HCT116 (cell line): ENCODE measurements at regions not wholly inside any gene's neighbourhood (a gene's known extent, or its start where the extent isn't known, plus 50 kb on each side); places are given as distances from the start of the nearest gene placed in this dataset.

Source experiments
- ATAC-seq: fragments of 200-7000 bp; cut with Tn5 transposase; 2 replicates; pipeline ENCODE4 v1.9.1; 2020; ENCODE audit warnings: mild to moderate bottlenecking, moderate library complexity
- BruUV-seq: library from RNA; stranded (reverse); fragments of 400-500 nt; replicated peaks from 2 replicates; lab custom pipeline; 2021; lab: Mats Ljungman, UMichigan
- CTCF ChIA-PET: fragments of 300-600 bp; sonication (Branson Sonifier 250); formaldehyde crosslinking; loops from one replicate; lab custom pipeline; 2021; ENCODE audit warnings: antibody characterized with exemption; lab: Charles Lee
- POLR2A ChIA-PET: fragments of 300-600, 350-600 bp; sonication (Branson Sonifier 250); formaldehyde crosslinking; loops from one replicate; lab custom pipeline; 2021; ENCODE audit warnings: antibody characterized with exemption; lab: Charles Lee
- RAD21 ChIA-PET, 2 experiments: fragments of 300-600 bp; sonication (Branson Sonifier 250); formaldehyde crosslinking; loops; one replicate each; lab custom pipeline; 2023; ENCODE audit warnings: low total read pairs in 2 of 2; ENCODE audit not compliant: uncharacterized antibody in 2 of 2, unreplicated experiment in 2 of 2, low non-redundant PET in 1 of 2; lab: Charles Lee
- DNase-seq: peaks from one replicate; pipeline ENCODE4 v3.0.0-alpha.2; 2010; ENCODE audit warnings: low read depth, low spot score
- H2AFZ ChIP-seq: fragments of 200-600 bp; shearing (Covaris generic), sonication (generic); 2 replicates; pipeline ENCODE4 v1.6.1; 2017; ENCODE audit warnings: low read depth, mixed run types, mixed read lengths, antibody characterized with exemption, low read length; ENCODE audit not compliant: poor library complexity, severe bottlenecking
- H3K27ac ChIP-seq: 2 replicates; pipeline ENCODE4 v1.5.1; 2012; ENCODE audit warnings: low read depth, low read length
- H3K27me3 ChIP-seq: fragments of 200-600 bp; sonication (generic); 2 replicates; pipeline ENCODE4 v1.6.1; 2016; ENCODE audit warnings: mixed run types, low read length, mixed read lengths; ENCODE audit not compliant: insufficient read depth
- H3K36me3 ChIP-seq, 2 experiments: fragments of 200-500 bp in 1 of 2; fragments of 200-600 bp in 1 of 2; sonication (Bioruptor generic) in 1 of 2; sonication (generic) in 1 of 2; 2 replicates each; pipeline versions ENCODE4 v1.5.1 to v1.6.1; 2014 to 2016; ENCODE audit warnings: low read length in 2 of 2, inconsistent platforms in 1 of 2, mixed read lengths in 1 of 2, mixed run types in 1 of 2; ENCODE audit not compliant: insufficient read depth in 2 of 2, control insufficient read depth in 1 of 2
- H3K4me1 ChIP-seq, 2 experiments: fragments of 200-600 bp in 1 of 2; sonication (generic) in 1 of 2; 2 replicates each; pipeline versions ENCODE4 v1.5.1 to v1.6.1; 2012 to 2017; ENCODE audit warnings: low read length in 2 of 2, inconsistent platforms in 1 of 2, mild to moderate bottlenecking in 1 of 2, mixed read lengths in 1 of 2, mixed run types in 1 of 2, moderate library complexity in 1 of 2; ENCODE audit not compliant: insufficient read depth in 2 of 2, control insufficient read depth in 1 of 2
- H3K4me2 ChIP-seq: fragments of 200-600 bp; sonication (generic); 2 replicates; pipeline ENCODE4 v1.6.1; 2017; ENCODE audit warnings: mixed run types, low read length, mixed read lengths
- H3K4me3 ChIP-seq, 2 experiments: fragments of 200-600 bp in 1 of 2; sonication (generic) in 1 of 2; replicated peaks in 1 of 2; 2 replicates each; pipeline ENCODE4 v1.5.1; 2011 to 2016; ENCODE audit warnings: low read length in 2 of 2, control low read depth in 1 of 2, low read depth in 1 of 2, mild to moderate bottlenecking in 1 of 2, mixed read lengths in 1 of 2, mixed run types in 1 of 2
- H3K79me2 ChIP-seq: fragments of 200-600 bp; sonication (generic); 2 replicates; pipeline ENCODE4 v1.6.1; 2017; ENCODE audit warnings: mild to moderate bottlenecking, mixed run types, low read length, moderate library complexity, mixed read lengths; ENCODE audit not compliant: insufficient read depth
- H3K9ac ChIP-seq: fragments of 200-600 bp; sonication (generic); 2 replicates; pipeline ENCODE4 v1.6.1; 2016; ENCODE audit warnings: low read length, mixed read lengths
- H3K9me2 ChIP-seq: fragments of 200-600 bp; sonication (generic), shearing (Covaris generic); 2 replicates; pipeline ENCODE4 v1.6.1; 2017; ENCODE audit warnings: mixed run types, mild to moderate bottlenecking, moderate library complexity; ENCODE audit not compliant: insufficient read depth
- H3K9me3 ChIP-seq, 2 experiments: fragments of 200-500 bp in 1 of 2; fragments of 200-600 bp in 1 of 2; sonication (Bioruptor generic) in 1 of 2; sonication (generic) in 1 of 2; 2 replicates each; pipeline ENCODE4 v1.6.1; 2014 to 2017; ENCODE audit warnings: low read length in 2 of 2, mixed read lengths in 2 of 2, inconsistent platforms in 1 of 2, low read depth in 1 of 2, mild to moderate bottlenecking in 1 of 2, mixed run types in 1 of 2, moderate library complexity in 1 of 2; ENCODE audit not compliant: control insufficient read depth in 1 of 2, insufficient read depth in 1 of 2
- H4K20me1 ChIP-seq: fragments of 200-600 bp; sonication (generic), shearing (Covaris generic); 2 replicates; pipeline ENCODE4 v1.6.1; 2017; ENCODE audit warnings: mixed run types, mild to moderate bottlenecking, moderate library complexity; ENCODE audit not compliant: insufficient read depth
- CBX3 ChIP-seq: IDR thresholded peaks from 2 replicates; pipeline ENCODE4 v1.6.1; 2012; ENCODE audit warnings: low read depth
- EGR1 ChIP-seq: IDR thresholded peaks from 2 replicates; pipeline ENCODE4 v1.6.1; 2012; ENCODE audit warnings: low read depth
- ELF1 ChIP-seq: IDR thresholded peaks from 2 replicates; pipeline ENCODE4 v1.6.1; 2012; ENCODE audit warnings: low read depth, borderline replicate concordance
- EZH2 ChIP-seq: fragments of 200-600 bp; sonication (generic); IDR thresholded peaks from 2 replicates; pipeline ENCODE4 v1.6.1; 2017; ENCODE audit warnings: antibody characterized with exemption, mixed run types
- EZH2phosphoT487 ChIP-seq: fragments of 200-600 bp; IDR thresholded peaks from 2 replicates; pipeline ENCODE4 v1.6.1; 2018; ENCODE audit warnings: antibody characterized with exemption, borderline replicate concordance
- FOSL1 ChIP-seq: IDR thresholded peaks from 2 replicates; pipeline ENCODE4 v1.6.1; 2012; ENCODE audit warnings: low read depth
- JUND ChIP-seq: IDR thresholded peaks from 2 replicates; pipeline ENCODE4 v1.6.1; 2012
- POLR2A ChIP-seq: IDR thresholded peaks from 2 replicates; pipeline ENCODE4 v1.7.0; 2011; ENCODE audit warnings: borderline replicate concordance; ENCODE audit not compliant: insufficient read depth, insufficient read length; ENCODE audit errors: extremely low read depth
- RAD21 ChIP-seq: IDR thresholded peaks from 2 replicates; pipeline ENCODE4 v1.6.1; 2012; ENCODE audit warnings: low read depth, mild to moderate bottlenecking
- SIN3A ChIP-seq: IDR thresholded peaks from 2 replicates; pipeline ENCODE4 v1.6.1; 2012; ENCODE audit warnings: low read depth
- SP1 ChIP-seq: IDR thresholded peaks from 2 replicates; pipeline ENCODE4 v1.6.1; 2012; ENCODE audit warnings: low read depth
- SRF ChIP-seq: IDR thresholded peaks from 2 replicates; pipeline ENCODE4 v1.6.1; 2012; ENCODE audit warnings: low read depth
- YY1 ChIP-seq: IDR thresholded peaks from 2 replicates; pipeline ENCODE4 v1.6.1; 2011; ENCODE audit warnings: low read length, low read depth, moderate library complexity, mild to moderate bottlenecking; ENCODE audit not compliant: insufficient replicate concordance; ENCODE audit errors: extremely low read depth
- intact Hi-C: fragments of 100-400 bp; cut with micrococcal nuclease; formaldehyde crosslinking; loops from 2 replicates; pipeline ENCODE4 v1.10.0; 2022
- TF ChIP-seq, protein P1 (sequence below), 3 experiments: fragments of 200-600 bp in 1 of 3; sonication (generic) in 1 of 3; IDR thresholded peaks in 2 of 3; conservative IDR thresholded peaks in 1 of 3; 2 replicates each; pipeline ENCODE4 v1.5.1; 2012 to 2017; ENCODE audit warnings: low read depth in 2 of 3, low read length in 2 of 3, antibody characterized with exemption in 1 of 3, borderline replicate concordance in 1 of 3, control low read depth in 1 of 3, mild to moderate bottlenecking in 1 of 3, mixed read lengths in 1 of 3, mixed run types in 1 of 3, moderate library complexity in 1 of 3; ENCODE audit not compliant: insufficient read depth in 1 of 3
- TF ChIP-seq, protein P2 (sequence below): IDR thresholded peaks from 2 replicates; pipeline ENCODE4 v1.6.1; 2012
- TF ChIP-seq, protein P3 (sequence below): IDR thresholded peaks from 2 replicates; pipeline ENCODE4 v1.6.1; 2012

DNA sequence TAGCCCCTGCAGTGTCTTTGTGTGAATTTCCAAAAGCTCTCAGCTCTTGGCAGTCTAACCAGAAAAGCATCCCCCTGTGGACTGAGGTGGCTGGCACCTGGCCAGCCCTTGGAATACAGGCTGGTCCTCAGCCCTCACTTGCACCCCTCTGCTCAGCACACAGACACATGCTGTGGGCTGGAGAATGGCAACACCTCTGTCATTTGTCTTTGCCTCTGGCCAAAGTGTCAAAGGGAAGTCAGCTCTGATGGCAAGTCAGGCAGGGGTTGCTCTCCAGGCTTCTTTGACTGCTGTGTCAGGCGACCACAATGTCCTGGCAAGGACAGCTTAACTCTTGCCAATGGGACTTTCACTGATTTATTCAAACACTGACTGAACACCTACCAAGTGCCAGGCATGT lies 724.8 kb downstream of the INHBA start:
- RAD21 ChIA-PET = no interaction called here
- no peaks in the 10 kb centered on the region for H3K9me2 ChIP-seq
- TF ChIP-seq EGR1 (no peak), RAD21 (no peak), ELF1 (no peak), CBX3 (no peak), POLR2A (no peak), YY1 (no peak), EZH2 (no peak), EZH2phosphoT487 (no peak), SIN3A (no peak), JUND (no peak), FOSL1 (no peak), SRF (no peak), SP1 (no peak)
- TF ChIP-seq, protein P1, sequence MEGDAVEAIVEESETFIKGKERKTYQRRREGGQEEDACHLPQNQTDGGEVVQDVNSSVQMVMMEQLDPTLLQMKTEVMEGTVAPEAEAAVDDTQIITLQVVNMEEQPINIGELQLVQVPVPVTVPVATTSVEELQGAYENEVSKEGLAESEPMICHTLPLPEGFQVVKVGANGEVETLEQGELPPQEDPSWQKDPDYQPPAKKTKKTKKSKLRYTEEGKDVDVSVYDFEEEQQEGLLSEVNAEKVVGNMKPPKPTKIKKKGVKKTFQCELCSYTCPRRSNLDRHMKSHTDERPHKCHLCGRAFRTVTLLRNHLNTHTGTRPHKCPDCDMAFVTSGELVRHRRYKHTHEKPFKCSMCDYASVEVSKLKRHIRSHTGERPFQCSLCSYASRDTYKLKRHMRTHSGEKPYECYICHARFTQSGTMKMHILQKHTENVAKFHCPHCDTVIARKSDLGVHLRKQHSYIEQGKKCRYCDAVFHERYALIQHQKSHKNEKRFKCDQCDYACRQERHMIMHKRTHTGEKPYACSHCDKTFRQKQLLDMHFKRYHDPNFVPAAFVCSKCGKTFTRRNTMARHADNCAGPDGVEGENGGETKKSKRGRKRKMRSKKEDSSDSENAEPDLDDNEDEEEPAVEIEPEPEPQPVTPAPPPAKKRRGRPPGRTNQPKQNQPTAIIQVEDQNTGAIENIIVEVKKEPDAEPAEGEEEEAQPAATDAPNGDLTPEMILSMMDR (IDR thresholded peaks at IDR 0.05 in 2 of 3, conservative IDR thresholded peaks at IDR 0.05 in 1 of 3; ENCODE audit: borderline replicate concordance in 1 of 3, insufficient read depth in 1 of 3, low read depth in 2 of 3, low read length in 2 of 3) = no peak
- TF ChIP-seq, protein P2, sequence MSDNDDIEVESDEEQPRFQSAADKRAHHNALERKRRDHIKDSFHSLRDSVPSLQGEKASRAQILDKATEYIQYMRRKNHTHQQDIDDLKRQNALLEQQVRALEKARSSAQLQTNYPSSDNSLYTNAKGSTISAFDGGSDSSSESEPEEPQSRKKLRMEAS = no peak
- TF ChIP-seq, protein P3, sequence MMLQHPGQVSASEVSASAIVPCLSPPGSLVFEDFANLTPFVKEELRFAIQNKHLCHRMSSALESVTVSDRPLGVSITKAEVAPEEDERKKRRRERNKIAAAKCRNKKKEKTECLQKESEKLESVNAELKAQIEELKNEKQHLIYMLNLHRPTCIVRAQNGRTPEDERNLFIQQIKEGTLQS = no peak
- TF ChIP-seq, all 23 proteins: peak for 0
- intact Hi-C loops = no loop called here
- no peaks in the 10 kb centered on the region for H4K20me1 ChIP-seq
- DNase-seq (no peak), ATAC-seq (no peak)
- H3K9ac ChIP-seq = no peak overlapping the region
- H3K4me1 ChIP-seq = no peaks in the 10 kb centered on the region
- H3K79me2 ChIP-seq = no peaks in the 10 kb centered on the region
- BruUV-seq = no TSS peak
- H2AFZ ChIP-seq = no peak overlapping the region
- CTCF ChIA-PET = no interaction called here
- no peak overlapping the region for H3K4me3 ChIP-seq
- no peaks in the 10 kb centered on the region for H3K27me3 ChIP-seq
- POLR2A ChIA-PET = no interaction called here
- no peak overlapping the region for H3K4me2 ChIP-seq
- no peaks in the 10 kb centered on the region for H3K36me3 ChIP-seq
- no peaks in the 10 kb centered on the region for H3K9me3 ChIP-seq
- H3K27ac ChIP-seq = no peak overlapping the region
